Activated T-cell treated with anti-CD3 and anti-CD28 coated beads, Interleukin-2, amount 50 U/mL, for 1 hour (primary cell): ENCODE measurements at regions not wholly inside any gene's neighbourhood (a gene's known extent, or its start where the extent isn't known, plus 50 kb on each side); places are given as distances from the start of the nearest gene placed in this dataset.

Experiments used
- DNase-seq: peaks from one replicate; pipeline ENCODE4 v3.0.0-alpha.2; 2020

- DNase-seq: no peak
These were observed 51.7 kb upstream of the CHRDL1 start for GRCh38 chrX:110847334-110847733.

- no peak for DNase-seq
These were observed 50.5 kb upstream of the CHRDL1 start for GRCh38 chrX:110846071-110846470.
